SK-N-SH (cell line): ENCODE measurements at regions not wholly inside any gene's neighbourhood (a gene's known extent, or its start where the extent isn't known, plus 50 kb on each side); places are given as distances from the start of the nearest gene placed in this dataset.

Experiments
- CTCF ChIA-PET: fragments of 300-600, 350-600 bp; formaldehyde crosslinking; extraction: SDS; loops from one replicate; lab custom pipeline; 2021; lab: Yijun Ruan, JAX
- POLR2A ChIA-PET: fragments of 350-600 bp; sonication (Branson Sonifier 250); formaldehyde crosslinking; extraction: SDS; loops from one replicate; lab custom pipeline; 2020; ENCODE audit warnings: antibody characterized with exemption, inconsistent platforms; lab: Yijun Ruan, JAX
- DNase-seq: peaks from one replicate; pipeline ENCODE4 v3.0.0; 2012
- H2AFZ ChIP-seq: fragments of 200-600 bp; sonication (generic); 2 replicates; pipeline ENCODE4 v1.8.1; 2016; ENCODE audit warnings: antibody characterized with exemption, mild to moderate bottlenecking, low read depth
- H3F3A ChIP-seq: fragments of 200-600 bp; sonication (generic); replicated peaks from 2 replicates; pipeline ENCODE3; 2016; ENCODE audit warnings: antibody characterized with exemption, mild to moderate bottlenecking; ENCODE audit not compliant: insufficient read depth
- H3K27ac ChIP-seq, 2 experiments: fragments of 200-500 bp in 1 of 2; fragments of 200-600 bp in 1 of 2; sonication (Bioruptor generic) in 1 of 2; sonication (generic), shearing (Covaris generic) in 1 of 2; 2 replicates each; pipeline versions ENCODE4 v1.5.1 to v1.6.1; 2014 to 2016; ENCODE audit warnings: low read depth in 2 of 2, inconsistent platforms in 1 of 2, low read length in 1 of 2, mild to moderate bottlenecking in 1 of 2, mixed read lengths in 1 of 2
- H3K27me3 ChIP-seq: fragments of 200-600 bp; sonication (generic), shearing (Covaris generic); 2 replicates; pipeline ENCODE4 v1.6.1; 2016; ENCODE audit warnings: mixed run types; ENCODE audit not compliant: insufficient read depth
- H3K36me3 ChIP-seq, 2 experiments: fragments of 200-500 bp in 1 of 2; fragments of 200-600 bp in 1 of 2; sonication (Bioruptor generic) in 1 of 2; sonication (generic) in 1 of 2; replicated peaks in 1 of 2; 2 replicates each; pipeline versions ENCODE3 to v1.5.1; 2014 to 2016; ENCODE audit warnings: low read length in 1 of 2, mild to moderate bottlenecking in 1 of 2; ENCODE audit not compliant: insufficient read depth in 2 of 2, control insufficient read depth in 1 of 2
- H3K4me1 ChIP-seq, 2 experiments: fragments of 200-500 bp in 1 of 2; fragments of 200-600 bp in 1 of 2; sonication (Bioruptor generic) in 1 of 2; sonication (generic), shearing (Covaris generic) in 1 of 2; 2 replicates each; pipeline versions ENCODE4 v1.5.1 to v1.6.1; 2014 to 2016; ENCODE audit warnings: low read depth in 1 of 2, low read length in 1 of 2, mixed run types in 1 of 2; ENCODE audit not compliant: insufficient read depth in 2 of 2, control insufficient read depth in 1 of 2
- H3K4me2 ChIP-seq: fragments of 200-600 bp; sonication (generic), shearing (Covaris generic); 2 replicates; pipeline ENCODE4 v1.6.1; 2017; ENCODE audit warnings: mixed run types
- H3K4me3 ChIP-seq, 2 experiments: fragments of 200-500 bp in 1 of 2; fragments of 200-600 bp in 1 of 2; sonication (Bioruptor generic) in 1 of 2; sonication (generic), shearing (Covaris generic) in 1 of 2; 2 replicates each; pipeline versions ENCODE4 v1.5.1 to v1.8.1; 2014 to 2016; ENCODE audit warnings: low read depth in 2 of 2, inconsistent platforms in 1 of 2, low read length in 1 of 2, mild to moderate bottlenecking in 1 of 2, mixed read lengths in 1 of 2, moderate library complexity in 1 of 2
- H3K79me2 ChIP-seq: fragments of 200-600 bp; sonication (generic); 2 replicates; pipeline ENCODE4 v1.8.1; 2017; ENCODE audit warnings: mild to moderate bottlenecking; ENCODE audit not compliant: insufficient read depth
- H3K9ac ChIP-seq: fragments of 200-600 bp; sonication (generic); 2 replicates; pipeline ENCODE4 v1.6.1; 2017; ENCODE audit warnings: mixed run types
- H3K9me2 ChIP-seq: fragments of 200-600 bp; sonication (generic); 2 replicates; pipeline ENCODE4 v1.6.1; 2017; ENCODE audit warnings: mixed run types
- H3K9me3 ChIP-seq: fragments of 200-600 bp; sonication (generic); 2 replicates; pipeline ENCODE4 v1.6.1; 2017; ENCODE audit warnings: mixed run types, mild to moderate bottlenecking, moderate library complexity
- H4K20me1 ChIP-seq: fragments of 200-600 bp; sonication (generic); 2 replicates; pipeline ENCODE4 v1.6.1; 2017; ENCODE audit warnings: mild to moderate bottlenecking, mixed run types; ENCODE audit not compliant: insufficient read depth
- CHD2 ChIP-seq: fragments of 150-350 bp; IDR thresholded peaks from 2 replicates; pipeline ENCODE4 v1.6.1; 2018; ENCODE audit warnings: low read length; ENCODE audit not compliant: partially characterized antibody
- CTCF ChIP-seq: fragments of 200-600 bp; sonication (generic); IDR thresholded peaks from 2 replicates; pipeline ENCODE4 v1.6.1; 2017; ENCODE audit warnings: antibody characterized with exemption, mild to moderate bottlenecking, moderate library complexity
- EZH2phosphoT487 ChIP-seq: fragments of 200-600 bp; sonication (generic); IDR thresholded peaks from 2 replicates; pipeline ENCODE4 v1.6.1; 2017; ENCODE audit warnings: low read depth, mixed run types, mild to moderate bottlenecking, antibody characterized with exemption, moderate library complexity, borderline replicate concordance
- FOSL2 ChIP-seq: IDR thresholded peaks from 2 replicates; pipeline ENCODE4 v1.4.0; 2012; ENCODE audit warnings: low read depth, mild to moderate bottlenecking, moderate library complexity, borderline replicate concordance
- FOXJ3 ChIP-seq: sonication (generic); formaldehyde crosslinking; IDR thresholded peaks from 2 replicates; pipeline ENCODE4 v1.5.1; 2020; ENCODE audit warnings: mild to moderate bottlenecking, missing genetic modification reagents
- FOXM1 ChIP-seq: IDR thresholded peaks from 2 replicates; pipeline ENCODE4 v1.4.0; 2012; ENCODE audit warnings: low read depth, mild to moderate bottlenecking
- GABPA ChIP-seq: IDR thresholded peaks from 2 replicates; pipeline ENCODE4 v1.4.0; 2012; ENCODE audit warnings: low read depth, mild to moderate bottlenecking
- GATA2 ChIP-seq: sonication (generic); formaldehyde crosslinking; IDR thresholded peaks from 2 replicates; pipeline ENCODE4 v1.5.0; 2020; ENCODE audit warnings: mild to moderate bottlenecking, missing genetic modification reagents
- IRF3 ChIP-seq: fragments of 150-350 bp; IDR thresholded peaks from 2 replicates; pipeline ENCODE4 v1.6.1; 2016; ENCODE audit warnings: mild to moderate bottlenecking, low read depth, low read length
- MEF2A ChIP-seq: IDR thresholded peaks from 2 replicates; pipeline ENCODE4 v1.4.0; 2012; ENCODE audit warnings: low read depth, borderline replicate concordance
- NFIC ChIP-seq: IDR thresholded peaks from 2 replicates; pipeline ENCODE4 v1.4.0; 2012; ENCODE audit warnings: borderline replicate concordance
- PBX3 ChIP-seq: IDR thresholded peaks from 2 replicates; pipeline ENCODE4; 2012
- POLR2AphosphoS5 ChIP-seq: IDR thresholded peaks from 2 replicates; pipeline ENCODE4 v1.6.1; 2012; ENCODE audit warnings: low read depth, low read length
- RAD21 ChIP-seq: IDR thresholded peaks from 2 replicates; pipeline ENCODE4 v1.6.1; 2012; ENCODE audit warnings: mild to moderate bottlenecking, low read length
- RCOR1 ChIP-seq: fragments of 150-350 bp; IDR thresholded peaks from 2 replicates; pipeline ENCODE4 v1.6.1; 2017; ENCODE audit warnings: antibody characterized with exemption, low read length
- RXRA ChIP-seq: IDR thresholded peaks from 2 replicates; pipeline ENCODE4 v1.4.0; 2012; ENCODE audit warnings: low read depth, mild to moderate bottlenecking, borderline replicate concordance
- USF2 ChIP-seq: fragments of 150-350 bp; IDR thresholded peaks from 2 replicates; pipeline ENCODE4 v1.6.1; 2017; ENCODE audit warnings: antibody characterized with exemption, low read length, low read depth, borderline replicate concordance
- YY1 ChIP-seq: IDR thresholded peaks from 2 replicates; pipeline ENCODE4 v1.4.0; 2012; ENCODE audit warnings: low read depth, mild to moderate bottlenecking
- WGBS: methylation state at CpG from one replicate; pipeline ENCODE4 v1.1.6; 2017; ENCODE audit warnings: low lambda C conversion rate; 5-methylcytosine and 5-hydroxymethylcytosine counted together

DNA sequence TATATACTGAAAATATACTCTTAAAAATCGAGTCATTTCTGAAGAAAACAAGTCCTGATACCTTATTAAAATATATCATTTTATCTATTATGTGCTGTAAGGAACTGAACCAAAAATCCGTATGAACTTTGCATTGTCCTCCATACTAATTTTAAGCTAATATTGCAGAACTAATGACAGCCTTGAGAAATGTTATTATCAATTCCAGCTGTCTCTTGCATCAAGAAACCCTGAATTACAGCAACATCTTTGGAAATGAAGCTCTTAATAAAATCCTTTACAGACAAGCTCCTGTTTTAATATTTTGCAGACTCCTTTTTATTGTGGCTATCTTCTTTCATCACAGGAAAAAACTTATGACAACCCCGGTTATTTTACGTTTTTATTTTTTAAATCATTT, 1335.3 kb downstream of the EFNB2 start (continued):
- no peak for TF ChIP-seq YY1
- TF ChIP-seq, all 33 proteins: peak for 0

DNA sequence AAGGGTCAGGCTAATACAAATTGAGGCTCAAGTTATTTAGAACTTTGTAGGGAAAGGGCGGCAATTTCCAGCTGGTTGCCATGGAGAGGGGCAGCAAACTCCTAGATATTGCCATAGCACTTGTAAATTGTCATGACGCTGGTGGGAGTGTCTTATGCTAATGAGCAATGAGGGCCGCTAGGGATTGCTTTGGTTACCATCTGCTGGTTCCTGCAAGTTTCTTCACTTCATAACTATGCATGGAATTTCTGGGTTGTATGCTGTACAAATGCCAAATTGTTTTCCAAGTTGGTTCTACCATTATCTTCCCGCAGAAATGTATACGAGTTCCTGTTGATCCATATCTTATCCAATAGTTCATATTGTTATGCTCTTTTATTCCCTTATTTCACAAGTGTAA, 1339.4 kb downstream of the EFNB2 start:
- H2AFZ ChIP-seq: no peak overlapping the region
- no peaks in the 10 kb centered on the region for H3K9me2 ChIP-seq
- TF ChIP-seq GABPA (no peak), FOXJ3 (CRISPR knock-in tag) (no peak), POLR2AphosphoS5 (no peak), NFIC (no peak), MEF2A (no peak), RAD21 (no peak), FOXM1 (no peak), CTCF (no peak), RXRA (no peak), PBX3 (no peak), IRF3 (no peak), GATA2 (CRISPR knock-in tag) (no peak), CHD2 (no peak), FOSL2 (no peak), RCOR1 (no peak), USF2 (no peak), EZH2phosphoT487 (no peak)
- TF ChIP-seq, all 33 proteins: peak for 0
- no peaks in the 10 kb centered on the region for H3F3A ChIP-seq
- H3K4me1 ChIP-seq: no peaks in the 10 kb centered on the region; a peak in 1 of 4 replicates
- H3K27me3 ChIP-seq: no peaks in the 10 kb centered on the region
- H3K4me2 ChIP-seq: no peak overlapping the region
- POLR2A ChIA-PET: no interaction called here
- no peak overlapping the region for H3K9ac ChIP-seq
- no peaks in the 10 kb centered on the region for H4K20me1 ChIP-seq
- no peaks in the 10 kb centered on the region for H3K36me3 ChIP-seq
- H3K4me3 ChIP-seq: no peak overlapping the region
- no peaks in the 10 kb centered on the region for H3K79me2 ChIP-seq
- DNase-seq: no peak
- H3K9me3 ChIP-seq: no peaks in the 10 kb centered on the region
- H3K27ac ChIP-seq: no peak overlapping the region
- CTCF ChIA-PET: interaction anchor here (0.7 kb wide), 1 partner anchor 137 kb away, joined by 3 read pairs; no protein-coding TSS in a partner anchor
- WGBS: 67% methylated on average over 3 of the region's 5 CpGs
